NK-92 treated with Interleukin-12 subunit alpha and Interleukin-12 subunit beta, amount 100 ng/mL, for 24 hours (cell line): ENCODE measurements at regions not wholly inside any gene's neighbourhood (a gene's known extent, or its start where the extent isn't known, plus 50 kb on each side); places are given as distances from the start of the nearest gene placed in this dataset.

Experiments used
- DNase-seq: peaks from one replicate; lab custom pipeline; 2025; lab: John Stamatoyannopoulos, UW

DNA sequence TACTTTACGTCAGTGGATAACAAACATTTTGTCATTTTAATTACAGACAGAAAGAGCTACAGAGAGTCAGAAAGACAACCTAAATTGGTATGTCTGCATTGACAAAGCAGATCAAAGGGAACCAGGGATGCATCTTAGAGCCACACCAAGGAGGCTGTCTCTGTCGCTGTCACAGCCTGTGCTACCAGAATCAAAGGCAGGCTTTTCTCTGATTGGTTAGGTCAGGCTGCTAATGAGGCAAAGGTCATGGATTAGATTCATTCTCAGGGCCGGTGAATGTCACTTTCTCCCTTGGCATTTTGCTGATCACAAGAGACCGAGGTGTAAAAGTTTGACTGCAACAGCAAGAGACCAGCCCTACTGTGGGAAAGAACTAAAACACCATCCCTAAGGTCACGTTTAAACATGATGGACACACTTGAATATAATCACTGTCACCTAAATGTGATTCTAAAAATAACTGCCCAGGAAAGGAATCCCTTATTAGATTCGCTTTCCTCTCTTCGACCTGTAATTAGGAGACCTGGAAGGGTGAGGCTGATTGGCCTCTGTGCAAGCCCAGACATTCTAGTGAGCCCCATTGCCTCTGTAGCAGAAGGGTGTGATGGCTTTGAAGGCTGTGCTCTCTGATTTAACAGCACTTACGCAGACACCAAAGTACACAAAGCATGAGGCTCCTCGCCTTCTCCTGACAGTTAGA lies 314.4 kb upstream of the NBEA start:
- DNase-seq: no peak

GRCh38 chr13:34628209-34628682 lies 313.8 kb upstream of the NBEA start:
- DNase-seq: no peak

GRCh38 chr13:34634448-34634847 lies 307.6 kb upstream of the NBEA start:
- DNase-seq: no peak

- no peak for DNase-seq
Observed at GRCh38 chr13:34637138-34637537, 304.9 kb upstream of the NBEA start.

DNA sequence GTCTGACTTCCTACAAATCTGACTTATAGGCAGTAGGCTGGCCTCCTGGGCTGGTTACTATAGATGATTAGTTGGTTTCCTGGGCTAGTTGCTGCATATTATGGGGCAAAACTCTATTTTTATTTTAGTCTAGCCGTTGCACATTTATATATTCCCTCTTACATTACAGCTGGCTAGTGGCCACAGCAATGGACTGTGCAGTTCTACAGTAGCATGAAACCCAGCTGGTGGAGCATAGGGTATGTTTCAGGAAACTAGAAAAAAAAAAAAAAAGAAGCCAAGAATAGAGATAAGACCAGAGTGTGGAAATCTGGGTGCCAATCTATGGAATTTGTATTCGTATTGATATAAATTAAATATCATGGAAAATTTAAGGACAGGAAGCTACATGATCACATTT lies 304.4 kb upstream of the NBEA start:
- no peak for DNase-seq

DNA sequence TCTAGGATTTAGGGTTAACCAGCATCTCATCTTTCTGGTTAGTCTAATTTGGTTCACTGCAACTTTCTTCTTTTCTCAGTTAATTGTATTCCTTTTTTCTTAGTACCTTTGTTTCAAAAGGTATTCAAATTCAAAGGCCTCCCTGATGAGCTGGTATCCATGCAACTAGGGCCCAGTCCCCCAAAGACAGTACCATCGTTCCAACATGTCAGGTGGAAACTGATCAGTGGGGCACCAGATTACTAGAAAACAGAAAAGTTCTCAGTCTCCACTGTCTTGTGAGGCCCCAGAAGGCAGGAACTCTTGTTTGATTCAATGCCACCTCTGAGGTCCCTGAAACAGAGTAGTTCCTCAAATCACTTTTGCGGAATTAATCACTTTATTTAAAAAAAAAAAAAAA lies 303.2 kb upstream of the NBEA start:
- no peak for DNase-seq

- DNase-seq: no peak
Observed at GRCh38 chr13:34640179-34640992, 301.7 kb upstream of the NBEA start.

GRCh38 chr13:34640993-34641330 lies 301.1 kb upstream of the NBEA start:
- no peak for DNase-seq

- no peak for DNase-seq
Observed at GRCh38 chr13:34647379-34648150, 294.5 kb upstream of the NBEA start.

DNA sequence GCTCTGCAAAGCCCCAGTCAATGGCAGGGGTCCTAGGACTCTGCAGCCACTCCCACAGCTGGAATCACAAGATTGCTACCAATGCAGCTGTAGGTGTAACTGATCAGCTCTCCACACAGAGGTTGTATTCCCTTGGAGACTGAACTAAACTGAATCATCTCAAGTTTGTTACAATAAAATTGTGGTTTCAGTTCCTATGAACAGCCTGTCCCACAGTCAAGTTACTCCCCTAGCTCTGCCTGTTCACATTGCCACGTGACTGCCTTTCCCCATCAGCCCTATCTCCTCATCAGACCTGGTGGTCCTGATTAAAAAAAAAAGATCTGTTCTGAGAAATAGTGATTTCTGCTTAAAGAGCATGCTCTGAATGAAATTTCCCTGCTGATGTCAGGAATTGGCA lies 287.9 kb upstream of the NBEA start:
- DNase-seq: no peak

GRCh38 chr13:34654647-34655046 lies 287.4 kb upstream of the NBEA start:
- DNase-seq: no peak

- no peak for DNase-seq
Observed at GRCh38 chr13:34655554-34655953, 286.5 kb upstream of the NBEA start.

GRCh38 chr13:34657716-34658115 lies 284.4 kb upstream of the NBEA start:
- no peak for DNase-seq

DNA sequence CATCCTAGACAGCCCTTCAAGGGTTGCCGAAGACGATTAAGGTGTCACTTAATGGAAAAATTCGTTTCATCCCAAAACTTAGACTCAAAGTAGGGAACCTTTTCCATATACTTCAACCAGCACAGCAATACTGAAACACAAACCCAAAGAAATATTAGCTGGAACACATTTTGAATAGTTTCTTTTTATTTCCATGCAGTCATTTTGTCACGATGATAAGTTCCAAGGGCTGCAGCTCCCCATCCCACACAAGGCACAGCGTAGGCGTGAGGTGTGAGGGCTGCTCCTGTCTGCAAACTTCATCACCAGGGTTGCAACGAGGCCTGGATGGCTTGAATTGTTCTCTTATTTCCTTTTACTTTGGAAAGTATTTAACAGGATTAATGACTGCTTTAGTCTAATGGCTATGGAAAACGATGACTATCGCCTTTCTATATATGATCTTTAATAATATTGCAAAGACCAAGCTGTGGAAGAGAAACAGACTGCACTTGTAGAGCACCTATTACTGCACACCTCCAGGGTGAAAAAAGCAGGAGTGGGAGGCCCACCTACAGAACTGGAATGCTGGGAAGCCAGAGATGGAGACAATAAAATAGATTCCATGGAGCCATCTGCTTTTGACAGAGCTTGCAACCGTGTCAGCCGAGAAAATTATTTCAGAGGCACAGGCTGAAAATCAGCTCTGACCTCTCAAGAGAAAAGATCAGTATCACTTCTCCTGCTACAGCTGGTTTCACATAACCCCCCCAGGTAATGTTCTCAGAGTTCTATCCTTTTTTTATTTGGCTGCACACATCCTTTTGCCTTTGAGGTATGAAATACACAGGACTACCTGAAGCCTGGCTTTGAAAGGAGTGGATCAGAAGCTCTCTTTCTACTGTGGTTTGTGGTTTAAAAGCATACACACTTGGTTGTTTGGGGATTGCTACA lies 274.5 kb upstream of the NBEA start:
- DNase-seq: no peak

- DNase-seq: no peak
Observed at GRCh38 chr13:34671137-34671536, 270.9 kb upstream of the NBEA start.

DNA sequence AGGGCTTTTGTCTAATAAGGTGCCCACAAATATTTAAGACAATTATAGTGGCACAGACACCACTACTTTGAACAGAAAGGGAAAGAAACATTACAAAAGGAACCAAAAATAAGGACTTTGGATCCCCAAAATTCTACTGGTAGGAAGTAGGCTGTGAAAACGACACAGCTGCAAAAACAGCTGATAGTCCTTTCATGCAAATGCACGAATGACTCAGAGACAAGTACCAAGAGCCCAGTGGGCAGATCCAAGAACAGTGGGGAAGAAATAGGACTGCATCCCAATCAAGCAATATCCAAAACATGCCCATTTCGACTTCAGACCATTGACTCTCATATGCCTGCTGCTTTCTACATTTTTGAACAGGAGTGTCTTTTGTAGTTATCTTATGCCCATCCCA lies 269.4 kb upstream of the NBEA start:
- no peak for DNase-seq

DNA sequence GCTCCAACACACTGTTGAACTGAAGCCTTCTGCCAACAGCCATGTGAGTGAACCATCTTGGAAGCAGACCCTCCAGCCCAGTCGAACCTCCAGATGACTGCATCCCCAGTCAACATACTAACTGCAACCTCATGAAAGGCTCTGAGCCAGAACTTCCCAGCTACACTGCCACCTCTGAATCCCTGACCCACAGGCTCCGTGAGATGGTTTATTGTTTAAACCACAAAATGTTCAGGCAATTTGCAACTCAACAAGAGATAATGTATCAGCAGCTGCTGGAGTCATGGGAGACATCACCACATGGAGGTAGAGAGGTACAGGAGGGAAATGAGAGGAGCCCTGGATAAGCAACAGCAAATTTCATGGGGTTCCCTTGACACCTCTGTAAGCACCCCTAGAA lies 266.4 kb upstream of the NBEA start:
- DNase-seq: no peak

DNA sequence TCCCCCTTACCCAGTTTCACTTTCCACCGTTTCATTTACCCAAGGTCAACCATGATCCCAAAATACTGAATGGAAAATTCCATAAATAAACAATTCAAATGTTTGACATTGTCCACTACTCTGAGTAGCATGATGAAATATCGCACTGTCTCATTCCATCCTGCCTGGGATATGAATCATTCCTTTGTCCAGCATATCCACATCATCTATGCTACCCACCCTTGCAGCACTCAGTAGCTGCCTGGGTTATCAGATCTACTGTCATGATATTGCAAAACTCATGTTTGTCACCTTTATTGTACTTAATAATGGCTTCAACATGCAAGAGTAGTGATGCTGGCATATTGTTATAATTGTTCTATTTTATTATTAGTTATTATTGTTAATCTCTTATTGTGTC lies 263.9 kb upstream of the NBEA start:
- DNase-seq: no peak

- no peak for DNase-seq
Observed at GRCh38 chr13:34681405-34681955, 260.6 kb upstream of the NBEA start.

- no peak for DNase-seq
Observed at GRCh38 chr13:34695063-34695462, 247.0 kb upstream of the NBEA start.

- DNase-seq: no peak
Observed at GRCh38 chr13:34696296-34696695, 245.8 kb upstream of the NBEA start.
